GM12891 (cell line): ENCODE measurements at regions not wholly inside any gene's neighbourhood (a gene's known extent, or its start where the extent isn't known, plus 50 kb on each side); places are given as distances from the start of the nearest gene placed in this dataset.

ENCODE experiments used
- POLR2A ChIP-seq: IDR thresholded peaks from 2 replicates; pipeline ENCODE4 v1.6.1; 2011; ENCODE audit warnings: low read depth, low read length, control low read depth
- POLR2AphosphoS5 ChIP-seq: IDR thresholded peaks from 2 replicates; pipeline ENCODE4 v1.6.1; 2011; ENCODE audit warnings: low read depth, low read length, control low read depth
- SPI1 ChIP-seq: IDR thresholded peaks from 2 replicates; pipeline ENCODE4 v1.6.1; 2011; ENCODE audit warnings: low read depth, low read length, control low read depth
- TAF1 ChIP-seq: IDR thresholded peaks from 2 replicates; pipeline ENCODE4 v1.6.1; 2011; ENCODE audit warnings: low read depth, low read length, control low read depth

DNA sequence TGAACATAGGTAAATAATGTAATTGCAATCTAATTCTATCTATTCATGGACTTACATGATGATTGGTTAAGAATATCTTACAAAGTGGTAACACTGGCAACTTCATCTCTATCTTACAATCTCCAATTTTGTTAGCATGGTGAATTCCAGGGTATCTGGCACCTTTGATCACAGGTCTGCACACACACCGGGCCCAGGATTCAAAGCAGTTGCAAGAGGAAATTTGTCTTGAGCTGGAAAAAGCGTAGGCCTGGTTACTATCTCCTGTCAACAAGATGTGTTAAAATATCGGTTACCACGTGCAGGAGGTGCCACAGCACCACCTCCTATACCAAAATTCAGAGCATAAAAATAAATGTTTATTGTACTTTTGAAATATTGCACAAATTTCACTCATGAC, 2428.4 kb downstream of the PCDH9 start:
- no peak for TF ChIP-seq POLR2A
- TF ChIP-seq POLR2AphosphoS5: no peak
- no peak for TF ChIP-seq TAF1
- TF ChIP-seq SPI1: no peak
